GM23248 (cell line): ENCODE measurements at regions not wholly inside any gene's neighbourhood (a gene's known extent, or its start where the extent isn't known, plus 50 kb on each side); places are given as distances from the start of the nearest gene placed in this dataset.

ENCODE experiments used
- EZH2 ChIP-seq: fragments of 200-600 bp; sonication (generic); IDR thresholded peaks from 2 replicates; pipeline ENCODE4 v1.6.1; 2018; ENCODE audit warnings: antibody characterized with exemption, mild to moderate bottlenecking; ENCODE audit not compliant: insufficient read depth, poor library complexity, severe bottlenecking
- EZH2phosphoT487 ChIP-seq: fragments of 200-600 bp; sonication (generic); IDR thresholded peaks from 2 replicates; pipeline ENCODE4 v1.6.1; 2018; ENCODE audit warnings: antibody characterized with exemption, moderate library complexity, mild to moderate bottlenecking, low read depth; ENCODE audit not compliant: insufficient read depth

DNA sequence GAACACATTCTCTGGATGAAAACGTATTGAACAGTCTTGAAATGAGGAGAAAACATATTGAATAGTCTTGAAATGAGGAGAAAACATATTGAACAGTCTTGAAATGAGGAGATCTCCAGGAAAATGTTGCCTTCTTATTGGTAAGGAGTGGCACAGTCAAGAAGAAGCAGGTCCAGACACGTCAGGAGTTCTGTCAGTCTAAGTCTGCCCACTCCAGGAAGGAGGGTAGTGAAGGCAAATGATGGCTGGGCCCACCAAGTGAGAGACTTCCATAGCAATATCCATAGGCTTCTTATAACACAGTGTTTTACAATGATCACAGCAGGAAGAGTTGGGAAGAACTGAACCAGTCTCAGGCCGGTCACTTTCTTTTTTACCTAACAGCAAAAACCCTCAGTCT lies 316.2 kb downstream of the ETAA1 start:
- TF ChIP-seq EZH2phosphoT487 (no peak), EZH2 (no peak)
